Spinal cord (tissue), 9 donors: ENCODE measurements at regions not wholly inside any gene's neighbourhood (a gene's known extent, or its start where the extent isn't known, plus 50 kb on each side); places are given as distances from the start of the nearest gene placed in this dataset.
A peak's percentile ranks its signal among the peaks of the same experiment; 100 is the strongest.

ENCODE experiments used
- DNase-seq, 6 donors: peaks; one replicate each; pipeline versions ENCODE4 v3.0.0 to v3.0.0-alpha.2; 2013 to 2015; ENCODE audit warnings: low spot score in 6 of 6, low read depth in 4 of 6
- H3K27ac ChIP-seq: one replicate; pipeline ENCODE4 v1.5.1; 2013; ENCODE audit warnings: low read depth, low read length, control low read depth
- H3K27me3 ChIP-seq: one replicate; pipeline ENCODE4 v1.6.1; 2013; ENCODE audit warnings: low read length; ENCODE audit not compliant: control insufficient read depth, insufficient read depth
- H3K36me3 ChIP-seq: one replicate; pipeline ENCODE4 v1.6.1; 2013; ENCODE audit warnings: low read length; ENCODE audit not compliant: control insufficient read depth, insufficient read depth
- H3K4me1 ChIP-seq: one replicate; pipeline ENCODE4 v1.6.1; 2013; ENCODE audit warnings: low read length; ENCODE audit not compliant: control insufficient read depth, insufficient read depth
- H3K4me3 ChIP-seq: one replicate; pipeline ENCODE4 v1.5.1; 2013; ENCODE audit warnings: low read depth, low read length, control low read depth
- H3K9me3 ChIP-seq: one replicate; pipeline ENCODE4 v1.6.1; 2013; ENCODE audit warnings: low read length; ENCODE audit not compliant: control insufficient read depth, insufficient read depth
- WGBS: methylation state at CpG from one replicate; pipeline ENCODE4 v1.1.5; 2013; ENCODE audit warnings: missing lambda C conversion rate; ENCODE audit not compliant: insufficient coverage; 5-methylcytosine and 5-hydroxymethylcytosine counted together
- donor health status: healthy.

DNA sequence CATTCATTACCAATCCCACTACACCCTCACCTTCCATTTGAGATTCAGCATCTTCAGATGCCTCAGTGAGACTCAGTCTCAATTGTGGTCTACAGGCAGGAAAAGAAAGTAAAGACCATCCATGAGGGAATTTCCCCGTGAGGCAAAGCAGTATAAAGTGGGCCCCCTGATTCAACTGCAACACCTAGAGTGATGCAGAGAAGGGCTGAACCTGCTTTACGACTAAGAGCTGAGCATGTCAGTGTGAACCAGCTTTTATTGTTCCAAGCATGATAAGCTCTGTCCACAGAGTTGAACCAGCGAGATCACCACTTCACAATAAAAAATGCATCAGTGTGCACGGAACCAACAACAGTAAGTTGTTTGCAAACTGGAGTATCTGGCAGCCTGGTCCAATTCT, 357.6 kb upstream of the ATP5MC3 start:
- no peaks in the 10 kb centered on the region for H3K4me1 ChIP-seq
- no peak overlapping the region for H3K4me3 ChIP-seq
- 60% methylated on average over 2 of the region's 4 CpGs for WGBS
- no peaks in the 10 kb centered on the region for H3K27me3 ChIP-seq
- no peak overlapping the region for H3K27ac ChIP-seq
- no peak for DNase-seq
- H3K36me3 ChIP-seq: no peaks in the 10 kb centered on the region
- H3K9me3 ChIP-seq: peaks cover 2% of the 10 kb centered on the region

DNA sequence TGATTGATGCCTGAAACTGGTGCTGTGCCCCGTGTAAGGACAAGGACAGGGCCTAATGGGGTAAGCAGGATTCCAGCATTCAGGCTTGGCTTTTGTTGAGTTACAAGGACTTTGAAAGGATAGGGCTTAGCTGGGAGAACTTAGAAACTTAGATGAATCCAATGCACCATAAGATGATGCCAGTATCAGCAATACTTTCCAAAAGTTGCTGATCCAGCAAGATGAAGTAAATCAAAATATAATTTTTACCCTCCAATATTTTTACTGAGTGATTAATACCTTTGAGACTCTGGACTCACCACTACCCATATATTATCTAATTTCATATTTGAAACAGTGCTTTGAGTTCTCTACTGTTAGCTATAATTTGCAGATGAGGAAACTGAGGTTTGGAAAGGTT, 354.5 kb upstream of the ATP5MC3 start:
- no peak overlapping the region for H3K4me3 ChIP-seq

DNA sequence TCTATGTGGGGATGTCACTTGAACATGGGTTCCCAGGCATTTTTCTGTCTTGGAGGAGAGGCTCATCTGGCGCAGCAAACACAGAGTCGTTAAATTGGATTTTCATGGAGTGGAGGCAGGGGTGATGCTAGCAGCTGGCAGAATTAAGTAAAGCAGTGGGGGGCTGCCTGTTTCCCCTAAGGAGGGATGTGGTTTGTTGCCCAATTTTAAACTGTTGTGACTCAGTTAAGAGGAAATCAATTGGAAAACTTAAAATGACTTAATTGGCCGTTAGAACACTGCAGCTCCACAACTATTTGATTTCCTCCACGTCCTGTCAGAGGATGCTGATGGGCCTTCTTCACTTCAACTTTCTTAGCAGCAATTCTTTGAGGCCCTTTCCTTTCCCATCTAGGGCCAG, 354.1 kb upstream of the ATP5MC3 start:
- peak in 1 of 6 donors; percentile 73 for DNase-seq
- H3K36me3 ChIP-seq: no peaks in the 10 kb centered on the region
- no peak overlapping the region for H3K27ac ChIP-seq
- no peaks in the 10 kb centered on the region for H3K27me3 ChIP-seq
- H3K4me1 ChIP-seq: no peaks in the 10 kb centered on the region
- no peak overlapping the region for H3K4me3 ChIP-seq
- no peaks in the 10 kb centered on the region for H3K9me3 ChIP-seq
- 72% methylated on average over 2 of the region's 4 CpGs for WGBS

More for the DNA sequence above, 354.5 kb upstream of the ATP5MC3 start:
- no peaks in the 10 kb centered on the region for H3K36me3 ChIP-seq
- no peak overlapping the region for H3K27ac ChIP-seq
- H3K27me3 ChIP-seq: no peaks in the 10 kb centered on the region
- WGBS: 60% methylated on average over 1 of the region's 1 CpG
- H3K9me3 ChIP-seq: no peaks in the 10 kb centered on the region
- no peaks in the 10 kb centered on the region for H3K4me1 ChIP-seq
- no peak for DNase-seq

DNA sequence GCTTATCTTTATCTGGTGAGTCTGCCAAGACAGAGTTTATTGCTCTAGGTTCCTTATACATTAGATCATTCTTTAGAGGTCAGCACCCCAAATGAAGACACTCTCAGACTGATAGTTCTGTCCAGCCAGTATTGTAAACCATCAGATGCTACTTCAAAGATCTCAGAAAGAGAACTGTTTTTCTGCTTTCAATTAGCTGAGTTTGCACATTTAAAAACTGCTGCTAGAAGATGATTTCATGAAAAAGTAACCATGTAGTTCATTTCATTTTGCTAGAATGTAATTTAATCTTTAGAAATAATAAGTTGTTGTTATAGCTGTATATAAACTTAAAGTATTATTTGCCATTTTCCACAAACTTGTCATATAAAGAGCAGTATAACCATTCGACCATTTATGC, 344.5 kb upstream of the ATP5MC3 start:
- no peaks in the 10 kb centered on the region for H3K4me1 ChIP-seq
- H3K36me3 ChIP-seq: no peaks in the 10 kb centered on the region
- H3K27me3 ChIP-seq: no peaks in the 10 kb centered on the region
- no peak for DNase-seq
- WGBS: no CpG with 5 or more reads among the region's 1 CpG
- no peaks in the 10 kb centered on the region for H3K9me3 ChIP-seq
- H3K27ac ChIP-seq: no peak overlapping the region
- H3K4me3 ChIP-seq: no peak overlapping the region

DNA sequence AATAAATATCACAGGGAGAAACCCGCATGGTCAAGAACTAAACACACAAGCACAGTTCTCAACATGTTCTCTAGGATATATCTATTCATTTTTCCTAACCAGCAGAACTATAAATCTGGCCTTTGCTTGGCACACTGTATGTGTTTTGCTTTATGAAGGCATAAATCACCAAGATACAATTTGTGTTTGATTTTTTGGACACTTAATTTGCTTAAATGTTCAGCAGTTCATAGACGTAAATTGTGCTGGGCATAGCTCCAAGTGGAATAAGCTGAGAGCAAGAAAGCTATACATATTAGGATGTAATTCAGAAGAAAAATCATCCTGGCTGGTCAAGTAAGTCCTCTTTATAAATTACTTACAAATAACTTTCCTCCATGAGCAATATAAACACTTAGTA, 341.5 kb upstream of the ATP5MC3 start:
- H3K27ac ChIP-seq: no peak overlapping the region
- peak in 2 of 6 donors; percentile 7 to 61 for DNase-seq
- H3K9me3 ChIP-seq: peaks cover 1% of the 10 kb centered on the region
- H3K4me3 ChIP-seq: no peak overlapping the region
- no CpG with 5 or more reads among the region's 2 CpGs for WGBS
- no peaks in the 10 kb centered on the region for H3K36me3 ChIP-seq
- H3K27me3 ChIP-seq: no peaks in the 10 kb centered on the region
- no peaks in the 10 kb centered on the region for H3K4me1 ChIP-seq

DNA sequence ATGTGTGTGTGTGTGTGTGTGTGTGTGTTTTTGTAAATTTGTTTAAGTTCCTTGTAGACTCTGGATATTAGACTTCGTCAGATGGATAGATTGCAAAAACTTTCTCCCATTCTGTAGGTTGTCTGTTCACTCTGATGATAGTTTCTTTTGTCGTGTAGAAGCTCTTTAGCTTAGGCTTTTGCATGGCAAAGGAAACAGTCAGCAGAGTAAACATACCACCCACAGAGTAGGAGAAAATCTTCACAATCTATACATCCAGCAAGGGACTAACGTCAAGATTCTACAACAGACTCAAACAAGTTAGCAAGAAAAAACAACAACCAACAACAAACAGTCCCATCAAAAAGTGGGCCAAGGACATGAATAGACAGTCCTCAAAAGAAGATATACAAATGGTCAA, 336.7 kb upstream of the ATP5MC3 start:
- no peaks in the 10 kb centered on the region for H3K36me3 ChIP-seq
- H3K27ac ChIP-seq: no peak overlapping the region
- no peaks in the 10 kb centered on the region for H3K27me3 ChIP-seq
- H3K4me3 ChIP-seq: no peak overlapping the region
- no peak for DNase-seq
- peaks cover 1% of the 10 kb centered on the region for H3K9me3 ChIP-seq
- no peaks in the 10 kb centered on the region for H3K4me1 ChIP-seq
- WGBS: no CpG with 5 or more reads among the region's 3 CpGs

DNA sequence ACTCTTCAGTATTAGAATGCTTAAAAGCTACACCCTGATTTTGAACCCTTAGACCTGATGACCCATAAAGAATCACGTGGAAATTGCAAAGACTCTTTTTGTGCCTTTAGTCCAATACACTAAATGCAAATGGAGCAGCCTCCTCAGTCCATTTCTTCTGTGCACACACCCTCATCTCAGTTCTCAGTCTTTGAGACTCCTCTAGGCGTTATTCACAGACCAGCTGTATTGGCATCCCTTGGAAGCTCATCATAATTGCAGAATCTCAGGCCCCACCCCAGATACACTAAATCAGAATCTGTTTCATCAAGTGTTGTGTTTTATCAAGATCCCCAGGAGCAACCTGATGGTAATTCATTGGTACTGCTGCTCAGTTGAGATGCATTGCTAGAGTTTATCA, 335.0 kb upstream of the ATP5MC3 start:
- Histone ChIP-seq H3K4me1 (no peaks in the 10 kb centered on the region), H3K27me3 (no peaks in the 10 kb centered on the region), H3K36me3 (no peaks in the 10 kb centered on the region), H3K27ac (no peak overlapping the region), H3K9me3 (peaks cover 1% of the 10 kb centered on the region), H3K4me3 (no peak overlapping the region)
- WGBS: 77% methylated on average over 2 of the region's 2 CpGs
- DNase-seq: no peak

DNA sequence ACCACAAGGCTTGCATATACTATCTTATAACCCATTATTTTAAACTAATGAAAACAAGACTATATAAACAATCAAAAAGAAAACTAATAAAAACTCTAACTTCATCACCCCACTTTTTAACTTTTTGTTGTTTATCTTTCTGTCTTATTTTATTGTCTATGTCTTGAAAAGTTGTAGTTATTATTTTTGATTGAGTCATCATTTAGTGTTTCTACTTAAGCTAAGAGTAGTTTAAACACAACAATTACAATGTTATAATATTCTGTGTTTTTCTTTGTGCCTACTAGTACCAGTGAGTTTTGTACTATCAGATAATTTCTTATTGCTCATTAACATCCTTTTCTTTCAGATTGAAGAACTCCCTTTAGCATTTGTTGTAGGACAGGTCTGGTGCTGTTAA, 318.7 kb upstream of the ATP5MC3 start:
- no peaks in the 10 kb centered on the region for H3K36me3 ChIP-seq
- no peaks in the 10 kb centered on the region for H3K27me3 ChIP-seq
- DNase-seq: no peak
- peaks cover 2% of the 10 kb centered on the region for H3K9me3 ChIP-seq
- H3K4me1 ChIP-seq: no peaks in the 10 kb centered on the region
- no peak overlapping the region for H3K27ac ChIP-seq
- H3K4me3 ChIP-seq: no peak overlapping the region

DNA sequence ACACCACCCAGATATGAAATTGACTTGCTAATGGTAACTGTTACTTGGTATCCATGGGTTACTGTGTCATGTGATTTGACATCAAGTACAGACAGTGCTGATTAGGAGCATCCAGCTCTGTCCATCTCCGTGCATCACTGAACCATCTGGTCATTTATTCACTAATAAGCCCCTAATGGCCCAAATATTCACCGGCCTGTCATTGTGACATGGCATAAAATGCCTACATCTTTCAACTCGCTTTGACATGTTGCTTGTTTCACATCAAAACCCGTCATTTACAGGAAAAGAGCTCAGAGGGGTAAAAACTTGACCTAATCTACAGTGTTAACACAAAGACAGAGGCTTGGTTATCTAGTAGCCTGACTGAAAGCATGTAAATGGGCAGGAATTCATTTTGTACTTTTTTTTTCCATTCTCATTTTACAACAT, 308.9 kb upstream of the ATP5MC3 start:
- Histone ChIP-seq H3K9me3 (peaks cover 2% of the 10 kb centered on the region), H3K27ac (no peak overlapping the region), H3K4me1 (no peaks in the 10 kb centered on the region), H3K36me3 (no peaks in the 10 kb centered on the region), H3K27me3 (no peaks in the 10 kb centered on the region), H3K4me3 (no peak overlapping the region)
- peak in 1 of 6 donors; percentile 61 for DNase-seq
- WGBS: 66% methylated on average over 3 of the region's 4 CpGs

DNA sequence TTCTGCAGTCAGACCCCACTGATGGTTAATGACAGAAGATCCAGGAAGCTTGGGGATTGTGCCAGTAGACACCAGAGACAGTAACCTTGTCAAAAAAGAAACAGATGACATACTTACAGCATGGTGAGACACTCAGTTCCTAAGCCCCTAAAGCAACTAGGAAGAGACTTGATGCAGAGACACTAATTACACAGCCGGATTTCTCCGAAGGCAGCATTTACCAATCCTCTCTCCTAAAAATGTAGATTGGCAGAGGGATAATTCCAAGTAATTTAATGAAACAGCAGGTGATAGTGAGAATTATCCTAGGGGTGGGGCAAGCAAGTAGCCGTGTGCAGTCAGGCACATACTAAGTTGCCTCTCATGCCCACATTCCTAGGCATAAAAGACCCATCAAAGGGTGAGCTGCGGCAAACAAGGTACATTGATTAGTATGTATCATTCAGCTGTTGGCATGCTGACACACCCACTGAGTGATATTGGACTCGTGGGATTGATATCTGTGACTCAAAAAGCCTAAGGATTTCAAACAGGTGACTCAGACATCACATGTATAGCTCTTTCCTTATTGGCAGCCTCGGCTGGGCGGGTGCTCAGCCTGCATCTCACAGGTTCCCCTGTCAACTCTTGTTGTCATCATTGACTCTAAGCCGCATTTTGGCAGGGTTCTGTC, 296.7 kb upstream of the ATP5MC3 start:
- peak in 1 of 6 donors; percentile 61 for DNase-seq
- Histone ChIP-seq H3K27ac (no peak overlapping the region), H3K36me3 (no peaks in the 10 kb centered on the region), H3K4me1 (no peaks in the 10 kb centered on the region), H3K27me3 (peaks cover 2% of the 10 kb centered on the region), H3K9me3 (no peaks in the 10 kb centered on the region), H3K4me3 (no peak overlapping the region)
- 83% methylated on average over 6 of the region's 8 CpGs for WGBS
